ENCODE measurements at regions not wholly inside any gene's neighbourhood (a gene's known extent, or its start where the extent isn't known, plus 50 kb on each side); places are given as distances from the start of the nearest gene placed in this dataset.

DNA sequence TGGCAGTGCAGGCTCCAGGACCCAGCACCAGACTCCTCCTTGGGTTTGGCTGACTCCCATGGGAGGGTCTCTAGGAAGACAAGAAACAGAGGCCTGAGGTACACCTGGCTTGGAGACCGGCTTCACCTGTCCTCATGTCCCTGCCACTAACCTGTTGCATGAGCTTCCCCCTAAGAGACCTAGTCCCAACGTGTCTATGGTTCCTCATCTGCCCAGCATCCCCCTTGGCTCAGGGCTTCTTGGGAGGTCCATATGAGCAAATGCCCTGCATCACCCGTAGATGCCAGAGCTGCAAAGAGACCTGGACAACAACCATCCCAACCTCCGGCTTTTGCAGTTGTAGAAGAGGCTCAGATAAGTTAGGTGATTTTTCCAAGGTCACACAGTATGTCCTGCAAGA lies 123.5 kb downstream of the BUD13 start:
- TF ChIP-seq CTCF (IDR thresholded peaks at IDR 0.05; ENCODE audit: low read length) (no peak), EZH2 (IDR thresholded peaks at IDR 0.05; ENCODE audit: borderline replicate concordance, low read length) (no peak)

Measured in OCI-LY1 (cell line).